GM18508 (cell line): ENCODE measurements at regions not wholly inside any gene's neighbourhood (a gene's known extent, or its start where the extent isn't known, plus 50 kb on each side); places are given as distances from the start of the nearest gene placed in this dataset.
"Not testable (repeated sequence)": the region's sequence is repeated elsewhere in the genome, so short reads cannot be mapped to it uniquely, and the experiment has no call there.

Experiments used
- ATAC-seq: cut with Tn5 transposase; IDR thresholded peaks from one replicate; pipeline ENCODE4 v1.9.1; 2021; ENCODE audit warnings: moderate number of reproducible peaks; ENCODE audit not compliant: insufficient read depth, unreplicated experiment

- no peak for ATAC-seq
Observed at GRCh38 chr10:124324856-124325632, 93.7 kb downstream of the OAT start.

- ATAC-seq, result no peak
Observed at GRCh38 chr10:124324451-124324850, 94.3 kb downstream of the OAT start.

- ATAC-seq, result no peak
Observed at GRCh38 chr10:124323806-124324205, 94.9 kb downstream of the OAT start.

- ATAC-seq, result no peak
Observed at GRCh38 chr10:124323111-124323725, 95.5 kb downstream of the OAT start.

- no peak for ATAC-seq
Observed at GRCh38 chr10:124322191-124322980, 96.3 kb downstream of the OAT start.

- ATAC-seq, result no peak
Observed at GRCh38 chr10:124321433-124322089, 97.2 kb downstream of the OAT start.

- no peak for ATAC-seq
Observed at GRCh38 chr10:124320778-124321432, 97.8 kb downstream of the OAT start.

- ATAC-seq, result no peak
Observed at GRCh38 chr10:124319926-124320391, 98.8 kb downstream of the OAT start.

GRCh38 chr10:124319520-124319919 lies 99.2 kb downstream of the OAT start:
- not testable (repeated sequence) for ATAC-seq

GRCh38 chr10:124318811-124319210 lies 99.9 kb downstream of the OAT start:
- ATAC-seq, result no peak

GRCh38 chr10:124318076-124318475 lies 100.6 kb downstream of the OAT start:
- ATAC-seq, result no peak

- no peak for ATAC-seq
Observed at GRCh38 chr10:124316326-124316725, 102.4 kb downstream of the OAT start.

- ATAC-seq, result no peak
Observed at GRCh38 chr10:124315591-124316270, 103.0 kb downstream of the OAT start.

- ATAC-seq, result no peak
Observed at GRCh38 chr10:124313374-124313773, 105.3 kb downstream of the OAT start.

- ATAC-seq, result no peak
Observed at GRCh38 chr10:124308811-124309210, 109.9 kb downstream of the OAT start.

- ATAC-seq, result no peak
Observed at GRCh38 chr10:124308056-124308645, 110.6 kb downstream of the OAT start.

GRCh38 chr10:124307591-124307990 lies 111.1 kb downstream of the OAT start:
- no peak for ATAC-seq

GRCh38 chr10:124306922-124307371 lies 111.8 kb downstream of the OAT start:
- no peak for ATAC-seq

GRCh38 chr10:124306520-124306919 lies 112.2 kb downstream of the OAT start:
- no peak for ATAC-seq
